ENCODE measurements at regions not wholly inside any gene's neighbourhood (a gene's known extent, or its start where the extent isn't known, plus 50 kb on each side); places are given as distances from the start of the nearest gene placed in this dataset.
A peak's percentile ranks its signal among the peaks of the same experiment; 100 is the strongest.
"Not testable (repeated sequence)": the region's sequence is repeated elsewhere in the genome, so short reads cannot be mapped to it uniquely, and the experiment has no call there.

GRCh38 chr2:54030396-54030741 is 59.6 kb upstream of the PSME4 start:
- Histone ChIP-seq H3K36me3 (ENCODE audit: low read depth, missing control alignments) (no peaks in the 10 kb centered on the region), H3K27ac (peak overlapping the region in 1 of 2 donors; percentile 54), H3K4me1 (no peaks in the 10 kb centered on the region), H3K27me3 (no peaks in the 10 kb centered on the region), H3K4me3 (no peak overlapping the region), H3K9me3 (no peaks in the 10 kb centered on the region)
- peak; percentile 56 for DNase-seq
- TF ChIP-seq CTCF (IDR thresholded peaks at IDR 0.05) = no peak
- no peak for TF ChIP-seq POLR2A (IDR thresholded peaks at IDR 0.05)
- intact Hi-C loops (cut with DNase I; ENCODE audit: low total_unique reads) = no loop called here
- WGBS, 2 donors = 65 to 68% methylated on average over 9 of the region's 9 CpGs

DNA sequence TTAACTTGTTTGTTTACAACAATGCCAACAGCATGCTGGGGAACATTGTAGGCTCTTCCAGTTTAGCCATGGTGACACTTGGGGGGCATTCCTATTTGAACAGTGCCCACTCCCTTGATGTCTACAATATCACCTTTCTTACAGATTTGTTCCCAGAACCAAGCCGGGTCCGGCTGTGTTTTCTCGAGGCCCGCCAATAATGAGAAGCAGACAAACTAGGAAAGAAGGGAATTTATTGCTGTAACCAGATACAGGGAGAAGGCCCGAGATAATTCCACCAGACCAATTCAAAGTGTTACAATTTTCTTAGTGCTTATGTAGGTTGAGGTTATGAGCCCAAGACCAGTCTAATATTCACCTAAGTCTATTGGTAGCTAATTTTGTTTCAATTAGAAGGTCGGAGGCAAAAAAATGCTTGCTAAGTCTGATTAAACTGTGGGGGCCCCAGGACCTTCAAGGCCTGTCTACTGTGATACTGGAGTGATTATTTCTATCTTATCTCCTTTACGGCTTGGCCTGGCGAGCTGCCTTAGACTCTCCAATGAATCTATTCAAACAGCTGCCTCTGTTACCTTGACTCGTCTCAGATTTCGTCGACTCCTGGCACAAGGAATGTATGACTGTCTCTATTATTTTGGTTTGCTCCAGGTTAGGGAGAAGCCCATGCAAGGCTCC is 59.1 kb upstream of the PSME4 start:
- peak; percentile 79 for DNase-seq
- intact Hi-C loops (cut with DNase I; ENCODE audit: low total_unique reads) = no loop called here
- H3K4me1 ChIP-seq = no peaks in the 10 kb centered on the region
- peak overlapping the region; percentile 54 to 69 for H3K27ac ChIP-seq
- no peaks in the 10 kb centered on the region for H3K9me3 ChIP-seq
- TF ChIP-seq POLR2A (IDR thresholded peaks at IDR 0.05) = no peak
- TF ChIP-seq CTCF (IDR thresholded peaks at IDR 0.05) = no peak
- H3K36me3 ChIP-seq (ENCODE audit: low read depth, missing control alignments) = no peaks in the 10 kb centered on the region
- 37 to 55% methylated on average over 11 of the region's 11 CpGs for WGBS, 2 donors
- H3K27me3 ChIP-seq = no peaks in the 10 kb centered on the region
- H3K4me3 ChIP-seq = no peak overlapping the region

- H3K4me3 ChIP-seq; H3K27ac ChIP-seq; intact Hi-C loops (cut with DNase I; ENCODE audit: low total_unique reads); H3K27me3 ChIP-seq; H3K36me3 ChIP-seq (ENCODE audit: low read depth, missing control alignments); DNase-seq; H3K9me3 ChIP-seq; H3K4me1 ChIP-seq: not testable (repeated sequence)
- WGBS, 2 donors = 78 to 81% methylated on average over 6 of the region's 6 CpGs
Observed at GRCh38 chr2:54025463-54026075, 54.8 kb upstream of the PSME4 start.

- H3K9me3 ChIP-seq = no peaks in the 10 kb centered on the region
- no peak overlapping the region for H3K27ac ChIP-seq
- no peaks in the 10 kb centered on the region for H3K36me3 ChIP-seq (ENCODE audit: low read depth, missing control alignments)
- TF ChIP-seq CTCF (IDR thresholded peaks at IDR 0.05) (no peak), POLR2A (IDR thresholded peaks at IDR 0.05) (no peak)
- no peak for DNase-seq
- intact Hi-C loops (cut with DNase I; ENCODE audit: low total_unique reads) = no loop called here
- H3K4me1 ChIP-seq = no peaks in the 10 kb centered on the region
- H3K4me3 ChIP-seq = no peak overlapping the region
- 86 to 94% methylated on average over 2 of the region's 2 CpGs for WGBS, 2 donors
- no peaks in the 10 kb centered on the region for H3K27me3 ChIP-seq
Observed at GRCh38 chr2:54024576-54024975, 53.8 kb upstream of the PSME4 start.

- Histone ChIP-seq H3K4me1 (no peaks in the 10 kb centered on the region), H3K4me3 (no peak overlapping the region), H3K27me3 (no peaks in the 10 kb centered on the region), H3K9me3 (no peaks in the 10 kb centered on the region), H3K27ac (no peak overlapping the region), H3K36me3 (ENCODE audit: low read depth, missing control alignments) (no peaks in the 10 kb centered on the region)
- 43 to 57% methylated on average over 3 of the region's 3 CpGs for WGBS, 2 donors
- intact Hi-C loops (cut with DNase I; ENCODE audit: low total_unique reads) = no loop called here
- no peak for TF ChIP-seq POLR2A (IDR thresholded peaks at IDR 0.05)
- no peak for TF ChIP-seq CTCF (IDR thresholded peaks at IDR 0.05)
- no peak for DNase-seq
Observed at GRCh38 chr2:54021702-54022101, 50.9 kb upstream of the PSME4 start.
